ENCODE measurements at regions not wholly inside any gene's neighbourhood (a gene's known extent, or its start where the extent isn't known, plus 50 kb on each side); places are given as distances from the start of the nearest gene placed in this dataset.
"Not testable (repeated sequence)": the region's sequence is repeated elsewhere in the genome, so short reads cannot be mapped to it uniquely, and the experiment has no call there.

GRCh38 chr14:28641189-28641588 is 125.4 kb upstream of the FOXG1 start:
- not testable (repeated sequence) for TF ChIP-seq CTCF, POLR2A (IDR thresholded peaks at IDR 0.05)

All from thyroid gland (tissue), 4 donors.